ENCODE measurements at regions not wholly inside any gene's neighbourhood (a gene's known extent, or its start where the extent isn't known, plus 50 kb on each side); places are given as distances from the start of the nearest gene placed in this dataset.

DNA sequence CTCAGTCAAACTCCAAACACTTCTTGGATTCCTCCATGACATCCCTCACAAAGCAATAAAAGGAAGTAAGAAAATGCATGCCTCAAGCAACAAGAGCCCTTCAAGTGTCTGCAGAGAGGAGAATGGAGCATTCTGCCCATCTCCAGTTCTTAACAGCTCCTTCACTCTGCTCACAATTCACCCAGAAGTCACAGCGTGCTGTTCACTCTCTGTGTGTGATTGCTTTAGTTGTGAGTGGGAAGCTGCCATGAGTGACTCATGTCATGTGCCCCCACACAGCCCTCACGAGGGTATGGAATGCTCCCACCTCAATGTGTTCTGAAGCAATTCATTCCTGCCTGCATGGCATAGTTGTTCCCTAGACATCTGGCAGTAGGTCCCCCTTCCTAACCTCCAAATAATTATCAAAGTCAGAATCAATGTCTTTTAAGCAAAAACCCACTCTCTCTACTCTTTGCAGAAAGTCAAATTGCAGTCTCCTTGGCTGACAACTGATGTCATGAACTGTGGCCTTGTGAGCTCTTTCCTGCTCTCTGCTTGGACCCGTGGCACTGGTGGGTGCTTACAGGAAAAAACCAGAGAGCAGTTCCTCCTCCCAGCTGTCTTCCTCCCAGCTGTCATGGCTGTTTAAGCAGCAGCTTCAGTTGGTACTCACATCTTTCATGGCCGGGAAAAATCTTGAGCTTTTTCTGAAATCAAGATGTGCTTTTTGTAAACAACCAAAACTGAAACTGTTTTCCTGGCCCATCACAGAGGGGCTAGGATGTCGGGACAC lies 112.1 kb upstream of the SPON1 start:
- no peak for DNase-seq (ENCODE audit: low read depth)
- no peak overlapping the region for H3K4me3 ChIP-seq (ENCODE audit: low read length)
- TF ChIP-seq, protein P1, sequence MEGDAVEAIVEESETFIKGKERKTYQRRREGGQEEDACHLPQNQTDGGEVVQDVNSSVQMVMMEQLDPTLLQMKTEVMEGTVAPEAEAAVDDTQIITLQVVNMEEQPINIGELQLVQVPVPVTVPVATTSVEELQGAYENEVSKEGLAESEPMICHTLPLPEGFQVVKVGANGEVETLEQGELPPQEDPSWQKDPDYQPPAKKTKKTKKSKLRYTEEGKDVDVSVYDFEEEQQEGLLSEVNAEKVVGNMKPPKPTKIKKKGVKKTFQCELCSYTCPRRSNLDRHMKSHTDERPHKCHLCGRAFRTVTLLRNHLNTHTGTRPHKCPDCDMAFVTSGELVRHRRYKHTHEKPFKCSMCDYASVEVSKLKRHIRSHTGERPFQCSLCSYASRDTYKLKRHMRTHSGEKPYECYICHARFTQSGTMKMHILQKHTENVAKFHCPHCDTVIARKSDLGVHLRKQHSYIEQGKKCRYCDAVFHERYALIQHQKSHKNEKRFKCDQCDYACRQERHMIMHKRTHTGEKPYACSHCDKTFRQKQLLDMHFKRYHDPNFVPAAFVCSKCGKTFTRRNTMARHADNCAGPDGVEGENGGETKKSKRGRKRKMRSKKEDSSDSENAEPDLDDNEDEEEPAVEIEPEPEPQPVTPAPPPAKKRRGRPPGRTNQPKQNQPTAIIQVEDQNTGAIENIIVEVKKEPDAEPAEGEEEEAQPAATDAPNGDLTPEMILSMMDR (conservative IDR thresholded peaks at IDR 0.05; ENCODE audit: low read length), result no peak

DNA sequence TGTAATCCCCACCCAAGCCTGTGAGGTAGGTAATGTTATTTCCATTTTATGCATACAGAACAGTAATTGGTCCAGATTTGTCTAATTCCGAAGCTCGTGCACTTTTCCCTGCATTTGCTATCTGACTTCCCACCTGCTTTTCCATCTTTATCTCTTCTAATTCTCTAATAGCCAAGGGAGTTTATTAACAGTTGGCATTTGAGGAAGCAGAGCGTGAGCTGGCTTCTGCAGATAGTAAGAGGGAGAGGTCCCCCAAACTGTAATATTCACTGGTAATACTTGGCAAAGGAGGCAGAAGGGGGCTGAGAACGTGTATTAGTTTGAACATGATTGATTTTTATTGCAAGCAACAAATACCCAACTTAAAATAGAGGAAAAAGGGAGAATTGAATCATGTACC lies 110.8 kb upstream of the SPON1 start:
- no peak overlapping the region for H3K4me3 ChIP-seq (ENCODE audit: low read length)
- TF ChIP-seq, protein P1 (conservative IDR thresholded peaks at IDR 0.05; ENCODE audit: low read length), result no peak
- no peak for DNase-seq (ENCODE audit: low read depth)

DNA sequence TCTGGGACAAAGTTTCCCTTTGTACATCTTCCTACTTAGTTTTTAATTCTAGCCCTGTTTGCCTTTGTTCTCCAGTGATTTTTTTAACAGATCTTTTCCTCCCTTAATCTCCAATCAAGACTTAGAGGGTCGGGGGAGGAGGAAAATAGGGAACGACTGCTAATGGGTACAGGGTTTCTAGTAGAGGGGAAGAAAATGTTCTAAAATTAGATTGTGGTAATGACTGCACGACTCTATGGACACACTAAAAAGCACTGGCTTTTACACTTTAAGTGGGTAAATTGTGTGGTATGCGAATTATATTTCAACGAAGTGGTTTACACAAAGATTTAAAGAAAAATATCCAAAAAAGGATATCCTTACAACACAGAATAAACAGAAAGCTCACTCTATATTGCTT lies 110.0 kb upstream of the SPON1 start:
- DNase-seq (ENCODE audit: low read depth), result no peak
- TF ChIP-seq, protein P1 (conservative IDR thresholded peaks at IDR 0.05; ENCODE audit: low read length), result no peak

DNA sequence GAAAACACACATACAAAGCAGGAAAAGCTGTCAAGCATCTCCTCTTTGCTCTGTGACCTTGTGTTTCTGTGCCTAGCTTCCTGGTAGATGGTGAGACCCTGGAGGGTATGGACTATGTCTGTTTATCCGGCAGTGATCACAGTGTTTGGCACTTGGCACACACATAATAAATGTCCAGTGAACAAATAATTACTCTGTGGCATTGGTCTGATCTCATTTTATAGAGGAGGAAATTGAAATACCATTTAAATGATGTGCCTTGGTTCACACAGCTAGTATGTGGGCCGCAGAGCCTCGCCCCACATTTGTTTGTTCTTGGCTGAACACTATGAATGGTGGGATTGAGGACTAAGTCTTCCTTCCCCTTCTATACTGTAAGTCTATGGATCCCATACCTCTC lies 104.7 kb upstream of the SPON1 start:
- DNase-seq (ENCODE audit: low read depth), result no peak
- no peak overlapping the region for H3K4me3 ChIP-seq (ENCODE audit: low read length)
- TF ChIP-seq, protein P1 (conservative IDR thresholded peaks at IDR 0.05; ENCODE audit: low read length), result no peak

More for the DNA sequence above, 110.0 kb upstream of the SPON1 start:
- H3K4me3 ChIP-seq (ENCODE audit: low read length), result no peak overlapping the region

DNA sequence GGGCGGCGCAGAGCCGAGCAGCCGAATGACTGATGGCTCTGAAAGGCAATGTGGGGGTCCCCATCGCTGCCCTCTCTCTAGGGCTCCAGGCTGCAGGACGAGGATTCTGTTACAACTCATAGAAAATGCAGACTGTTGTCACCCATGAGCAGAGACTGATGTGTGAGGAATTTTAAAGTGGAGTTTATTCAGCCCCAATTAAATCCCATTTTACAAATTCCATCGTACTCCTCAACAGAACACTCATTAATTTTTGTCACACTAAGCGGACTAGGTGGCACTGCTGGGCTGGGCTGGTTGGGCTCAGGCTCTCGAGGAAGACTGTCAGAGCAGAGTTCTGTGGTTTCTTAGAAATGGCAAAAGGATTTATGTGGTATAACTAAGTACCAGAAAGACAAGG lies 102.6 kb upstream of the SPON1 start:
- no peak for DNase-seq (ENCODE audit: low read depth)
- TF ChIP-seq, protein P1 (conservative IDR thresholded peaks at IDR 0.05; ENCODE audit: low read length), result no peak
- no peak overlapping the region for H3K4me3 ChIP-seq (ENCODE audit: low read length)

DNA sequence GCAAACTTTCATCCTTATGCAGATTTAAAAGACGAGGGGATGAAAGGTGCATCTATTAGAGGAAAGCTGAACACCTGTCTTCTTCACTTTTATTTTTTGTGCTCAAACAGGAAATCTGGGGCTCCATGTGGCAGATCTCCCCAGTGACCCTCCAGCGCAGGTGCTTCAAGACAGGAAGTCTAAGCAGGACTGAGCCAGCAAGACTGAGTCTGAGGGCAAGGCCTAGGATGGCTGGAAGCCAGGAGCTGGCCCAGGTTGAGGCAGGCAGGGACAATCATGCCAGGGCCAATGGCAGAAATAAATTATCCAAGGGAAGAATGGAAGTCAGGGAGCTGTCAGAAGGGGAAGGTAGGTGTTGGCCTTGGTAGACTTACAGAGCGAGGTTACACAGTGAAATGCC lies 101.1 kb upstream of the SPON1 start:
- no peak for DNase-seq (ENCODE audit: low read depth)
- TF ChIP-seq, protein P1 (conservative IDR thresholded peaks at IDR 0.05; ENCODE audit: low read length), result no peak

DNA sequence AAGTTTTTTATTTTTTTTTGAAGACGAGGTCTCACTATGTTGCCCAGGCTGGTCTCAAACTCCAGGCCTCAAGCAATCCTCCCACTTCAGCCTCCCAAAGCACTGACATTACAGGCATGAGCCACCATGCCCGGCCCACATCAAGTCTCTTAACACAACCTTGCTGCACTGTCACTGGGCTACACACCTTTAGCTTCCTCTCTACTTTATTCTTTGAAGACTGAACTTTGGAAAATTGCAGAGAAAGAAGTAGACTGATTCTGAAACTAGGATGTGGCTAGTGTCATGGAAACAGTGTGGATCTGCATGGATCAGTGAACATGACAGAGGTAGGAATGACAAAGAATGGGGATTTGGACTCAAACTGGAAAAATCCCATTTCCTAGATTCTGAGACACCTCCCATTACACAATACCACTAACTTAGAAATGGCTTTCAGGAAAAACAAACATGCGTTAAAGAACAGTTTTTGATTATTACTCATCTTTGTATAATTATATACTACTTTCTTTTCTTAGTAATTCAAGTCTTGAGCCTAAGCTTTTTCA lies 99.6 kb upstream of the SPON1 start:
- H3K4me3 ChIP-seq (ENCODE audit: low read length), result no peak overlapping the region
- TF ChIP-seq, protein P1 (conservative IDR thresholded peaks at IDR 0.05; ENCODE audit: low read length), result no peak
- no peak for DNase-seq (ENCODE audit: low read depth)

More for the DNA sequence above, 101.1 kb upstream of the SPON1 start:
- no peak overlapping the region for H3K4me3 ChIP-seq (ENCODE audit: low read length)
